ENCODE measurements at regions not wholly inside any gene's neighbourhood (a gene's known extent, or its start where the extent isn't known, plus 50 kb on each side); places are given as distances from the start of the nearest gene placed in this dataset.

GRCh38 chr5:152649609-152650008 lies 244.5 kb upstream of the NMUR2 start:
- TF ChIP-seq CTCF (IDR thresholded peaks at IDR 0.05) (no peak), EP300 (IDR thresholded peaks at IDR 0.05) (no peak), POLR2A (IDR thresholded peaks at IDR 0.05) (no peak), POLR2AphosphoS5 (IDR thresholded peaks at IDR 0.05) (no peak)

All from sigmoid colon (tissue), 4 donors.